ENCODE measurements at regions not wholly inside any gene's neighbourhood (a gene's known extent, or its start where the extent isn't known, plus 50 kb on each side); places are given as distances from the start of the nearest gene placed in this dataset.
"Not testable (repeated sequence)": the region's sequence is repeated elsewhere in the genome, so short reads cannot be mapped to it uniquely, and the experiment has no call there.

DNA sequence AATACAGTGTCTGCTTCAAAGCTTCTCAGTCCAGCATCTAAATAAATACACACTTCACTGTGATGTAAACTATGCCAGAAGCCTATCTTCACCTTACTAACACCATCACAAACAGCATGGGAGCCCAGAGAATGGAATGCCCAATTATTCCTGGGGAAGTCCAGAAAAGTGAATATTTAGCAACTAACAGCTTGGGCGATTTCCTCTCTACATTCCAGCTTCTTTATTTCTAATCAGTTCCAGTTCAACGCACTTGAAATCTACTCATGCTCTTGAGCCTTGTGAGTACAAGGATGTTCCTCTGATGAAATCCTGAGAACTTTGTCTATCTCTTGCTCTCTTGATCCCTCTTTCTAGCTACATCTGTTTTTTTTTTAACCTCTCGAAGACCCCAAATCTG lies 100.4 kb upstream of the C9orf72 start:
- DNase-seq: no peak

GRCh38 chr9:27675354-27675753 lies 102.1 kb upstream of the C9orf72 start:
- no peak for DNase-seq

GRCh38 chr9:27676827-27677226 lies 103.5 kb upstream of the C9orf72 start:
- DNase-seq: no peak

DNA sequence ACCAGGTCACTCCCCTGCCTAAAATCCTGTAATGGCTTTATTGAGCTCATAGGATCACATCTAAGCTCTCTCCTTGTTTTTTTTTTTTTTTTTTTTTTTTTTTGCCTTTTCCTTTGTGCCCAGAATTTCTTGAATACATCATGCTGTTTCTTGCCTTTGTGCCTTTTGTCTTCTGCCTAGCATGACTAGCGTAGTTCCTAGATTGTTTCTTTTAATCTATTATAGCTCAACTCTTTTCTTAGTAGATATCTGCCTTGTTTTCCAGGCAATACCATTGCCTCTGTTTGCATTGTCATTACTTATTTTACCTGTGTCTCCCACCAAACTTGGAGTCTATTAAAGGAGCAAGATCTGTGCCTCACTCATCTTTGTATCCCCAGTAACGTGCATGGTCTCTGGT lies 106.1 kb upstream of the C9orf72 start:
- no peak for DNase-seq

- DNase-seq: no peak
Measured at GRCh38 chr9:27683181-27683580, 109.9 kb upstream of the C9orf72 start.

DNA sequence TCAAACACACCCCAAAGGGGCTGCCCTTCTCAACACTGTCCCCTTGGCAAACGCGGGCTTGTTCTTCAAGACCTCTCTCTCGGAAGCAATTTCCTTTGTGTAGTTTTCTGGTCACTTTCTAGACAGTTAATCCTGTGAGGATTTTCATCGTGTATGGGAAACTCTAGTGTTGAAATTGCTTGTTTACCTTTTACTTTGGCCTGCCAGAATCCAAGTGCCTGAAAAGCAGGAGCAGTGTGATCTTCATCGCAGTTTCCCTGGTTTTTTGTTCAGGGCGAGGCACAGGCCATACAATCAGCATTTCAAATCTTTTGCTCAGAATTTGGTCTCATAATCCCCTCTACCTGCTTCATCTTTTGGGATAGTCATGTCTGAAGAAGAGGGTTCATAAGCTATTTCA lies 115.7 kb upstream of the C9orf72 start:
- no peak for DNase-seq

DNA sequence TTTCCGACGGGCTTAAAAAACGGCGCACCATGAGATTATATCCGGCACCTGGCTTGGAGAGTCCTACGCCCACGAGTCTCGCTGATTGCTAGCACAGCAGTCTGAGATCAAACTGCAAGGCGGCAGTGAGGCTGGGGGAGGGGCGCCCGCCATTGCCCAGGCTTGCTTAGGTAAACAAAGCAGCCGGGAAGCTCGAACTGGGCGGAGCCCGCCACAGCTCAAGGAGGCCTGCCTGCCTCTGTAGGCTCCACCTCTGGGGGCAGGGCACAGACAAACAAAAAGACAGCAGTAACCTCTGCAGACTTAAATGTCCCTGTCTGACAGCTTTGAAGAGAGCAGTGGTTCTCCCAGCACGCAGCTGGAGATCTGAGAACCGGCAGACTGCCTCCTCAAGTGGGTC lies 117.5 kb upstream of the C9orf72 start:
- DNase-seq: not testable (repeated sequence)

DNA sequence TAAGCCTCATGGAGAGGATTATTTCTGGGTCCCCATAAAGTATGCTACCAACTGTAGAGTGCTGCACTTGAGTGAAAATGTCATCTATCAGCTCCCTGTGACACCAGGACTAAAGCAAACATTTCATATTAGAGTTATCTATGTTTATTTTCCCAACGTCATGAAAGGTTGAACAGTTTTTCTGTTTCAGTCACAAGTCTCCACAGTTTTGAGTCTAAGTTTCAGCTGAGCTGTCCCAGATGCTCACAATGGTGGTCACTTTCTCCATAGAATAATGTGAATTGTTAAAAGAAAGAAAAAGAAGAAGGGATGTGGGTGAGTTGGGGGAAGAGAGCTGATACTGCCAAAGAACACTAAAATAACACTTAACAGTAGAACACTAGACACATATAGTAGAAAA lies 126.3 kb upstream of the C9orf72 start:
- DNase-seq: no peak

DNA sequence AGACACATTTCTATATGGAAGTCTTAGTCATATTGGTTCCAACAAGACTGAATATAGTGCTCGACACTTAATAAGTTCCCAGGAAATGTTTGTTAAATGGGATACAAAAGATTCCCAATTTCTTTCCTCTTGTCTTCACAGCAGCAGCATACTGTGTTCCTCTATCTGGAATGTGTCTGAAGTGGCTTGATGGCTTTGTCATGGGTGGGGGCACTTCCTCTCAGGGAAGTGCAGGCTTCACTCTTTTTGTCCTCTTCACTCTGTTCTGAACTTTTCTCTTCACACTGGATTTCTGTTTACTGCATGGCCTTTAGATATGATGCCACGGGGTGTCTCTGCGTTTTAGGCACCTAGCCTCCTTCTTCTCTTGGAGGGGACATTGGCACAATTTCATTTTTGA lies 127.7 kb upstream of the C9orf72 start:
- no peak for DNase-seq

DNA sequence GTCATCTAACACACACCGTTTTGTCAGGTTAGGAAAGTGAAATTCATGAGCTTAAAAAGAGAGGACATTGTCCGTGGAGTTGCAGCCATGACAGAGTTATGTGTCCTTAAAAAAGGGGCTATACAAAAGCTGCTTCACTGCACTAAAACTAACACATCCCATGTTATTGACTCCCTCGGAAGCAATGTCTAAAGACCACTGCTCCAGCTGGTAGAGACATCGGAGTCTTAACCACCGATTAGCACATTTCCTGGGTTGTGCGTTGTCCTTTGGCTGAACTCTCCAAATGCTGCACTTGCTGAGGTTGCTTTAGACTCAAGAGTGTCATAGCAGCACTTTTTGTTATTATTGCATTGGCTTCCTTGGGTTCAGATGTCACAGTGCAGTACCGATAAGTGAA lies 128.3 kb upstream of the C9orf72 start:
- DNase-seq: no peak

- DNase-seq: no peak
Measured at GRCh38 chr9:27703216-27703980, 130.1 kb upstream of the C9orf72 start.

GRCh38 chr9:27711241-27711640 lies 138.0 kb upstream of the C9orf72 start:
- DNase-seq: no peak

DNA sequence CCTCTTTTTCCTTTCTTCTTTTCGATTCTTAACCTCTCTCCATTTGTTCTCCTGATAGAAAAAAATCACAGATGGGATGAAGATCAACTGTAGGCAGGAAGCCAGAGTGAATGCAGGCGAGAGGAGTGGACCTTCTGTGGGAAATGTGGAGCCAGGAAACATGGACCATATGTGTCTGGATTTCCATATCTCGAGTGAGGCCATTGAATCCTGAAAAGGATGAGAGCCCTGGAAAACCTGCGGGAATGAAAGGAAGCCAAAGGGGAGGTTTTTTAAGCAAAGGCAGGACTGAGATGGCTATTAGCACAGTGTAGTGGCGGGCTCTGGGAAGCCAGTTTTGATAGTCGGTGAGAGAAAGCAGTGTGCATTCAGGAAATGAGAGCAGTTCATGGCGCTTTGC lies 139.5 kb upstream of the C9orf72 start:
- no peak for DNase-seq

- no peak for DNase-seq
Measured at GRCh38 chr9:27714388-27714787, 141.1 kb upstream of the C9orf72 start.

GRCh38 chr9:27715651-27716050 lies 142.4 kb upstream of the C9orf72 start:
- DNase-seq: no peak

GRCh38 chr9:27717991-27718390 lies 144.7 kb upstream of the C9orf72 start:
- no peak for DNase-seq

DNA sequence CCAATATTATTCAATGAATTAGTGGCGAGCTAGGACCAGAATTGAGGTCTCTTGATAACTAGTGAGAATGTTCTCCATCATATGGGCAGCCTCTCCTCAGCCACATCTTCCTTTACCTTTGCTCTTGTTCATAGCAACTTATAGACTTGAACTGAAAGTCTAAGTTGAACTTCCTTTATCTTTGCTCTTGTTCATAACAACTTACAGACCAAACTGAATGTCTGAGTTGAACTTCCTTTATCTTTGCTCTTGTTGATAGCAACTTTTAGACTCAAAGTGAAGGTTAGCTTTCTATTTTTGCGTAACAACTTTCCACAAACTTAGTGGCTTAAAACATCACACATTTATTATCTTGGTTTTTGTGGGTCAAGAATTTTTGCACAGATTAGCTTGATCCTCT lies 146.4 kb upstream of the C9orf72 start:
- no peak for DNase-seq

DNA sequence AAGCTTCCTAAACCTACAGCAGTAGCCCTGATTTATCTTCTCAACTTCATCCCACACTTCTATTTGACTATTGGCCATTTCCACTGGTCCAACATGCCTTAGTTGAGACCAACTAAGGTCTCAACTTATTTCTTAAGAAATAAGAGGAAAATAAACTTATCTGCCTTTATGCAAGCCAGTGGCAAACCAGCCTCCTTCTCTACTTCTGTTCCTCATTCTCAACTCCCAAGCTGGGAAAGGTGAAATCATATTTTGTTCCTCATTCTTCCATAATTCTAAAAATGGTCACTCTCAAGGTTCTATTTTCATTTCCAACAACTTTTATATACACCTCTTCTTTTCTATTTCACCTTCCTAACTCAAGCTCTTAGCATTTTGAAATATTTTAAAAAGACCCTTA lies 149.6 kb upstream of the C9orf72 start:
- no peak for DNase-seq

- DNase-seq: peak; percentile 66
Measured at GRCh38 chr9:27726244-27727081, 153.2 kb upstream of the C9orf72 start.

DNA sequence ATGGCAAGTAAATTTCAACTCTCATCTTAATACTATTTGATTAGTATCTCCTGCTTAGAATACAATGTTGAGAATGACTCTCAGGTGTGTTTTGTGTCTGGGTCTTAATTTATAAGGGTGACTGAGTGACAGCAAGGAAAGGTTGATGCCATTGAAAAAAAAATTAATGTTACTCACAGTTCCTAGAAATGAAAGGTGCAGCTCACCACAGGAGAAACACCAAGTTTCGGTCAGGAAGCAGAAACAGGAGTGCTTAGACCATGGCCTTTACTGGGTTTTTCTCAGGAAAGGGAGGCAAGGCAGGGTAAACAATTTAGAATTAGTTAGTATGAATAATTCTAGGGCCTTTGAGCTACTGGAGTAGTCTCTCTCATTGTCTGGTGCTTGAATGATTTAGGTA lies 159.2 kb upstream of the C9orf72 start:
- peak; percentile 26 for DNase-seq

- DNase-seq: no peak
Measured at GRCh38 chr9:27743490-27743889, 170.2 kb upstream of the C9orf72 start.

- DNase-seq: no peak
Measured at GRCh38 chr9:27747450-27747849, 174.2 kb upstream of the C9orf72 start.

DNA sequence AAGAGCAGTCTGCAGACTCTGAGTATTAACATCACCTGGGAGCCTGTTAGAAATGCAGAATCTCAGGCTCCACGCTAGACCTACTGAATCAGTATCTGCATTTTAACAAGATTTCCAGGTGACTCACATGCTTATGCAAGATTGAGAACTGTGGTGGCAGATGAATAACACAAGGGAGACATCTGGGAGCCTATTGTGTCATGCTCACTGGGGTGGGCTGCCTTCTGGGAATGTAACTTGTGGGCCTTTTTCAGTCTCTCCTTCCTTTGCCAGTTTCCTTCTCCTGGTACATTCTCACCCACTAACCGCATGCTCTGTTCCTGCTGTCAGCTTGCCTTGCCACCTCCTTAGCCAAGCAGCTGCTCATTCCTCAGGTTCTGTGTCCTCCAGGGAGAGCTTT lies 176.6 kb upstream of the C9orf72 start:
- no peak for DNase-seq

DNA sequence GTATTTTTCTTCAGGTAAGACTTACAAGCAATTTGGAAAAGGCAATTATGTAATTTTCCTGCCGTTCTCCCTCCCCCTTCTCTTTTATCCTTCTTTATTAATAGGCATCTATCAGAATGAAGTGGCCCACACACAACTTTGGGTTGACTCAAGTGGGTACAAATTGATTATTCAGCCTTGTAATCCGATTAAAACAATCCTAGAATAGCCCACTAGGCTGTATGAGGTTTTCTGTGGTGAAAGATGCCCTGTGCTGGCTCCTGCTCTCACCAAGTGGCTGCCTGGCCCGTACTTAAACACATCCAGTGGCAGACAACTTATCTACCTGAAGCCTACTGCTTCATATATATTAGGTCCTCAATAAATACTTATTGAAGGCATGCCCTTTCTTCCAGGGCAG lies 177.3 kb upstream of the C9orf72 start:
- no peak for DNase-seq

- no peak for DNase-seq
Measured at GRCh38 chr9:27752069-27752468, 178.8 kb upstream of the C9orf72 start.
